ENCODE measurements at regions not wholly inside any gene's neighbourhood (a gene's known extent, or its start where the extent isn't known, plus 50 kb on each side); places are given as distances from the start of the nearest gene placed in this dataset.

- no peak for DNase-seq (ENCODE audit: low read depth)
- H3K4me3 ChIP-seq (ENCODE audit: low read depth, low read length), result no peak overlapping the region
- TF ChIP-seq CTCF (IDR thresholded peaks at IDR 0.05; ENCODE audit: insufficient read depth, low read depth, low read length, missing control alignments), result no peak
These were observed 50.2 kb upstream of the CCND2 start for GRCh38 chr12:4223273-4223845.

DNA sequence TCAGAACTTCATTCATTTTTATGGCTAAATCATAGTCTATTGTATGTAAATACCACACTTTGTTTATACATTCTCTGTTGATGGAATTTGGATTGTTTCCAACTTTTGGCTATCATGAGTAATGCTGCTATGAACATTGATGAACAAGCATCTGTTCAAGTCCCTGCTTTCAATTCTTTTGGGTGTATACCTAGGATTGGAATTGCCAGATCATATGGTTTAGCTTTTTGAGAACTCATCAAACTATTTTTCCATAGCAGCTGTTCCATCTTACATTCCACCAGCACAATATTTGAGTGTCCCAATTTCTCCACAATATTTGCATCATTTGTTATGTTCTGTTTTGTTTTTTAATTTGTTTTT, 52.3 kb upstream of the CCND2 start:
- no peak for TF ChIP-seq CTCF (IDR thresholded peaks at IDR 0.05; ENCODE audit: insufficient read depth, low read depth, low read length, missing control alignments)
- DNase-seq (ENCODE audit: low read depth), result no peak

DNA sequence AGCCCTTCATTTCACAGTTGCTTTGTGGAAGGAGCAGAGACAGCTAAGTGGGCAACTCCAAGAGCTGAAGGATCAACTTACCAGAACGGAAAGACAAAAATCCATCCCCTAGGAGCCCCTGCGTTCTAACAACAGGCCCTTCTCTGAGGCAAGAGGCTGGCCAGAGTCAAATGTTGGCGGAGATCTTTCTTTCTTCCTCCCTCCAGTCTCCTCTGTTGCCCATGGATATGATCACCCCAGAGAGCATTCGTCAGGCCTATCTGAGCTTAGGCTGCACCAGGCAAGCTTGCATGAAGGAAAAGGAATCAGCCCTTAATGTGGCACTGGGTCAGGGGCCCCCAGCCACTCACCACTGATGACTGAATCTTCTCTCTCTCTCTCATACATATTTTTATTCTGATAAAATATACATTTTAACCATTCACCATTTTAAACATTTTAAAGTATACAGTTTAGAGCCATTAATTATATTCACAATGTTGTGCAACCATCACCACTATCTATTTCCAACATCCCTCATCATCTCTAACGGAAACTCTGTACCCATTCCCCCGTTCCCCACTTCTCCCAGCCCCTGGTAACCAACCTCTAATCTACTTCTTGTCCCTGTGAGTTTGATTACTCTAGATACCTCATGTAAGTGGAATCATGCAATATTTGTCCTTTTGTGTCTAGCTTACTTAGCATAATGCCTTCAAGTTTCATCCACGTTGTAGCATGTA, 52.9 kb upstream of the CCND2 start:
- H3K4me3 ChIP-seq (ENCODE audit: low read depth, low read length), result no peak overlapping the region
- TF ChIP-seq CTCF (IDR thresholded peaks at IDR 0.05; ENCODE audit: insufficient read depth, low read depth, low read length, missing control alignments), result no peak
- DNase-seq (ENCODE audit: low read depth), result no peak

More for the DNA sequence above, 52.3 kb upstream of the CCND2 start:
- H3K4me3 ChIP-seq (ENCODE audit: low read depth, low read length), result no peak overlapping the region

DNA sequence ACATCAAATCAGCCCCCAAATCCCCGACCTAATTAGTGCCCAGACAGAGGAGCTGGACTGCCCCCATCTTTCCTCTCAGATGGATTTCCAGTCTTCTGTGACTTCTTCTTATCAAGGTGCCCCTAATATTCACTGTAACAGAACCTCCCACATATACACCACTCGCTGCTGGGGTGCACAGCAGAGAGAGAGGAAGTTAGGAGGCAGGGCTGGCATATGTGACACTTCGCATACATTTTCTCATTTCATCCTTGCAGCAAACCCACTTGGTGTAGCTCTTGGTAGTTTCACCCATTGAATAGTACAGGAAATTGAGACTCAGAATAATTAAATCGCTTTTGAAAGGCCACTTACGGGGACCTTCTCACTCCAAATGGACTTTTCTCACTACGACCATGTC, 56.5 kb upstream of the CCND2 start:
- no peak for TF ChIP-seq CTCF (IDR thresholded peaks at IDR 0.05; ENCODE audit: insufficient read depth, low read depth, low read length, missing control alignments)
- peak; percentile 31 for DNase-seq (ENCODE audit: low read depth)
- no peak overlapping the region for H3K4me3 ChIP-seq (ENCODE audit: low read depth, low read length)

- TF ChIP-seq CTCF (IDR thresholded peaks at IDR 0.05; ENCODE audit: insufficient read depth, low read depth, low read length, missing control alignments), result no peak
- DNase-seq (ENCODE audit: low read depth), result no peak
- no peak overlapping the region for H3K4me3 ChIP-seq (ENCODE audit: low read depth, low read length)
These were observed 57.2 kb upstream of the CCND2 start for GRCh38 chr12:4216187-4216927.

- H3K4me3 ChIP-seq (ENCODE audit: low read depth, low read length), result peak overlapping the region; percentile 31
- no peak for TF ChIP-seq CTCF (IDR thresholded peaks at IDR 0.05; ENCODE audit: insufficient read depth, low read depth, low read length, missing control alignments)
- DNase-seq (ENCODE audit: low read depth), result peak; percentile 85
These were observed 58.1 kb upstream of the CCND2 start for GRCh38 chr12:4215229-4216186.
